Keratinocyte (primary cell): ENCODE measurements at regions not wholly inside any gene's neighbourhood (a gene's known extent, or its start where the extent isn't known, plus 50 kb on each side); places are given as distances from the start of the nearest gene placed in this dataset.

Experiments used
- DNase-seq: peaks from one replicate; pipeline ENCODE4 v3.0.0-alpha.2; 2011; ENCODE audit warnings: low read depth, missing footprints, low spot score
- FAIRE-seq: peaks from 2 replicates; lab custom pipeline; 2011; peaks lifted over from hg19 to GRCh38; lab: Jason Lieb, UNC
- H2AFZ ChIP-seq: 2 replicates; pipeline ENCODE4 v1.6.0; 2012; ENCODE audit warnings: low read length, control low read depth, inconsistent platforms; ENCODE audit not compliant: control insufficient read depth
- H3K27ac ChIP-seq: 2 replicates; pipeline ENCODE4 v1.5.1; 2011; ENCODE audit warnings: low read length; ENCODE audit not compliant: control insufficient read depth, insufficient read depth
- H3K27me3 ChIP-seq: 3 replicates; pipeline ENCODE4 v1.6.0; 2011; ENCODE audit warnings: low read length; ENCODE audit not compliant: control insufficient read depth, insufficient read depth; ENCODE audit errors: extremely low read depth
- H3K36me3 ChIP-seq, 2 experiments: 2 replicates in 1 of 2; 3 replicates in 1 of 2; pipeline ENCODE4 v1.5.1; 2011; ENCODE audit warnings: low read length in 2 of 2, mild to moderate bottlenecking in 1 of 2; ENCODE audit not compliant: control insufficient read depth in 2 of 2, insufficient read depth in 2 of 2; ENCODE audit errors: extremely low read depth in 1 of 2
- H3K4me1 ChIP-seq: 3 replicates; pipeline ENCODE4 v1.5.1; 2011; ENCODE audit warnings: low read length; ENCODE audit not compliant: control insufficient read depth, insufficient read depth; ENCODE audit errors: extremely low read depth
- H3K4me2 ChIP-seq: 3 replicates; pipeline ENCODE4 v1.6.0; 2011; ENCODE audit warnings: low read depth, low read length; ENCODE audit not compliant: control insufficient read depth, insufficient read depth; ENCODE audit errors: extremely low read depth
- H3K4me3 ChIP-seq, 3 experiments: fragments of 200-600 bp in 1 of 3; sonication (generic) in 1 of 3; 2 replicates in 2 of 3; 3 replicates in 1 of 3; pipeline ENCODE4 v1.5.1; 2011 to 2016; ENCODE audit warnings: low read length in 3 of 3, mild to moderate bottlenecking in 3 of 3, control low read depth in 2 of 3, inconsistent platforms in 1 of 3, low read depth in 1 of 3, mixed read lengths in 1 of 3, mixed run types in 1 of 3, moderate library complexity in 1 of 3; ENCODE audit not compliant: control insufficient read depth in 2 of 3, insufficient read depth in 2 of 3; ENCODE audit errors: extremely low read depth in 1 of 3
- H3K79me2 ChIP-seq: 2 replicates; pipeline ENCODE4 v1.6.0; 2012; ENCODE audit warnings: low read length; ENCODE audit not compliant: control insufficient read depth, insufficient read depth
- H3K9ac ChIP-seq: 3 replicates; pipeline ENCODE4 v1.6.0; 2011; ENCODE audit warnings: low read length; ENCODE audit not compliant: control insufficient read depth, insufficient read depth; ENCODE audit errors: extremely low read depth
- H3K9me1 ChIP-seq: 3 replicates; pipeline ENCODE4 v1.6.0; 2011; ENCODE audit warnings: low read length; ENCODE audit not compliant: control insufficient read depth, insufficient read depth; ENCODE audit errors: extremely low read depth
- H3K9me3 ChIP-seq: 2 replicates; pipeline ENCODE4 v1.5.1; 2012; ENCODE audit warnings: low read depth, low read length; ENCODE audit not compliant: control insufficient read depth
- H4K20me1 ChIP-seq: 3 replicates; pipeline ENCODE4 v1.6.0; 2011; ENCODE audit warnings: low read length; ENCODE audit not compliant: control insufficient read depth, insufficient read depth; ENCODE audit errors: extremely low read depth
- CTCF ChIP-seq, 3 experiments: IDR thresholded peaks in 1 of 3; conservative IDR thresholded peaks in 1 of 3; optimal IDR thresholded peaks in 1 of 3; 2 replicates in 2 of 3; 3 replicates in 1 of 3; pipeline versions ENCODE3 to v1.5.1; 2011; ENCODE audit warnings: low read length in 3 of 3, mild to moderate bottlenecking in 3 of 3, moderate library complexity in 2 of 3, control low read depth in 1 of 3, inconsistent platforms in 1 of 3; ENCODE audit not compliant: insufficient read depth in 2 of 3; ENCODE audit errors: extremely low read depth in 1 of 3
- EZH2 ChIP-seq: IDR thresholded peaks from one replicate; pipeline ENCODE4 v1.6.1; 2012; ENCODE audit warnings: inconsistent platforms, mild to moderate bottlenecking, low read length, moderate library complexity
- dilution Hi-C: fragments of 300-500 bp; cut with MboI; formaldehyde crosslinking; loops from one replicate; pipeline ENCODE4 v1.7.0; 2020; ENCODE audit warnings: low sequenced_read_pairs; ENCODE audit not compliant: extremely low pct_ligation_motif_present

DNA sequence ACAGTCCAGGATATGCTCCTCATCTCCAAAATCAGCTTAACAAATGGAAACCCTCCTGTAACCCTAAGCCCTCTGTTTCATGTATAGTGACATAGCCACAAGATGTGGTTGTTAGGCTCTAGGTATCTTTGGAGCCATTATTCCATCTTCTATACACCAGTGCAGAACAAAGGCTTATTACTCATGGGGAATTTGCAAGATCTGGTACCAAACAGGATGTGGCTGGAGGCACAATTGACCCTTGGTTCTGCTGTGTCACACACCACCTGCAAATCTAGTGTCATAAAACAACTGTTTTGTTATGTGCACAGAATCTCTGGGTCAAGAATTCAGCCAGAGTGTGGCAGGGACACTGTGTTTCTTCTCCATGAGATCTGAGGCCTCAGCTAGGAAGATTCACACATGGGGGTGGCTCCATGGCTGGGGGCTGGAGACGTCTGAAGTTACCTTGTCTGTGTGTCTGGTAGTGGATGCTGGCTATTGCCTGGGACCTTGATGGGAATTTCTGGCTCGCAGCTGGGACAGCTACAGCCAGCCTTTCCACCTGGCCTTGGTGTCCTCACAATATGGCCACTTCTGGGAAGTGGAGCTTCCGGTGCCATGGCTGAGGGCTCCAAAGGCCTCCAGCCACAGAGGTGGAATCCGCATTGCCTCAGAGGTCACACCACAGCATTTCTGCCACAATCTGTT is 369.9 kb downstream of the CDH26 start:
- H3K4me2 ChIP-seq = no peak overlapping the region
- FAIRE-seq = no peak
- dilution Hi-C loops = no loop called here
- H3K4me1 ChIP-seq = no peaks in the 10 kb centered on the region
- no peak overlapping the region for H3K9ac ChIP-seq
- H3K27ac ChIP-seq = no peak overlapping the region
- H3K9me1 ChIP-seq = no peaks in the 10 kb centered on the region
- H3K79me2 ChIP-seq = no peaks in the 10 kb centered on the region
- H3K27me3 ChIP-seq = peaks cover 4% of the 10 kb centered on the region
- H4K20me1 ChIP-seq = no peaks in the 10 kb centered on the region
- TF ChIP-seq CTCF (optimal IDR thresholded peaks at IDR 0.05 in 1 of 3, IDR thresholded peaks at IDR 0.05 in 1 of 3, conservative IDR thresholded peaks at IDR 0.05 in 1 of 3; ENCODE audit: extremely low read depth in 1 of 3, insufficient read depth in 2 of 3, low read length in 3 of 3) = no peak
- TF ChIP-seq EZH2 = no peak
- H2AFZ ChIP-seq = no peak overlapping the region
- H3K4me3 ChIP-seq = no peak overlapping the region
- DNase-seq = no peak
- H3K36me3 ChIP-seq = no peaks in the 10 kb centered on the region
- no peaks in the 10 kb centered on the region for H3K9me3 ChIP-seq

GRCh38 chr20:60330461-60330860 is 372.2 kb downstream of the CDH26 start:
- Histone ChIP-seq H3K79me2 (no peaks in the 10 kb centered on the region), H4K20me1 (no peaks in the 10 kb centered on the region), H2AFZ (no peak overlapping the region), H3K9me1 (no peaks in the 10 kb centered on the region), H3K4me1 (no peaks in the 10 kb centered on the region), H3K9me3 (no peaks in the 10 kb centered on the region), H3K4me2 (no peak overlapping the region), H3K4me3 (no peak overlapping the region), H3K9ac (no peak overlapping the region), H3K27me3 (peaks cover 4% of the 10 kb centered on the region), H3K36me3 (no peaks in the 10 kb centered on the region), H3K27ac (no peak overlapping the region)
- TF ChIP-seq EZH2 (no peak), CTCF (optimal IDR thresholded peaks at IDR 0.05 in 1 of 3, IDR thresholded peaks at IDR 0.05 in 1 of 3, conservative IDR thresholded peaks at IDR 0.05 in 1 of 3; ENCODE audit: extremely low read depth in 1 of 3, insufficient read depth in 2 of 3, low read length in 3 of 3) (no peak)
- DNase-seq = no peak
- no peak for FAIRE-seq
- dilution Hi-C loops = no loop called here
